GM10248 (cell line): ENCODE measurements at regions not wholly inside any gene's neighbourhood (a gene's known extent, or its start where the extent isn't known, plus 50 kb on each side); places are given as distances from the start of the nearest gene placed in this dataset.
"Not testable (repeated sequence)": the region's sequence is repeated elsewhere in the genome, so short reads cannot be mapped to it uniquely, and the experiment has no call there.

Source experiments
- CTCF ChIA-PET: fragments of 300-600 bp; sonication (Branson Sonifier 250); formaldehyde crosslinking; extraction: SDS; loops from one replicate; lab custom pipeline; 2021; ENCODE audit warnings: antibody characterized with exemption; lab: Yijun Ruan, JAX
- POLR2A ChIA-PET: fragments of 350-650 bp; sonication (Branson Sonifier 250); formaldehyde crosslinking; extraction: SDS; loops from one replicate; lab custom pipeline; 2020; ENCODE audit warnings: antibody characterized with exemption; lab: Yijun Ruan, JAX
- DNase-seq: peaks from one replicate; pipeline ENCODE4 v3.0.0; 2012; ENCODE audit errors: extremely low spot score
- TF ChIP-seq, protein P1 (sequence below): IDR thresholded peaks from 2 replicates; pipeline ENCODE4 v1.5.1; 2012; ENCODE audit warnings: mild to moderate bottlenecking, low read depth; ENCODE audit errors: extremely low read depth, missing control alignments, control extremely low read depth

DNA sequence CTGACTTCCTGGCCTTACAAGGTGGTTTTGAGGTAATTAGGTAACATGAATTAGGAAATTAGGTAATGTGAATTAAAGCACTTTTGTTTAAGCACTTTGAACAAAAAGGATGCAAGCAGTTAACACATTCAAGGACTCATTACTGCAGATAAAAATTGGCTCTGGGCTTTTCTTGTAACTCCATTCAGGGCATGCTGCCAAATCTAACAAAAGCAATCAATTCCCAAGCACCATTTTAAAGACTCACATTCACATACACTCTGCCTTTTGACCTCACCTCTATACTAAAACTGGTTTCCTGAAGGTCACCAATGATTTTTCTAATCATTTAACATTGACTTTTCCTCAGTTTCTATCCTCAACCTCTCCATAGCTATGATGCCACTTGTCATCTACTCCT, 251.2 kb upstream of the RHOBTB1 start:
- POLR2A ChIA-PET, result no interaction called here
- TF ChIP-seq, protein P1, sequence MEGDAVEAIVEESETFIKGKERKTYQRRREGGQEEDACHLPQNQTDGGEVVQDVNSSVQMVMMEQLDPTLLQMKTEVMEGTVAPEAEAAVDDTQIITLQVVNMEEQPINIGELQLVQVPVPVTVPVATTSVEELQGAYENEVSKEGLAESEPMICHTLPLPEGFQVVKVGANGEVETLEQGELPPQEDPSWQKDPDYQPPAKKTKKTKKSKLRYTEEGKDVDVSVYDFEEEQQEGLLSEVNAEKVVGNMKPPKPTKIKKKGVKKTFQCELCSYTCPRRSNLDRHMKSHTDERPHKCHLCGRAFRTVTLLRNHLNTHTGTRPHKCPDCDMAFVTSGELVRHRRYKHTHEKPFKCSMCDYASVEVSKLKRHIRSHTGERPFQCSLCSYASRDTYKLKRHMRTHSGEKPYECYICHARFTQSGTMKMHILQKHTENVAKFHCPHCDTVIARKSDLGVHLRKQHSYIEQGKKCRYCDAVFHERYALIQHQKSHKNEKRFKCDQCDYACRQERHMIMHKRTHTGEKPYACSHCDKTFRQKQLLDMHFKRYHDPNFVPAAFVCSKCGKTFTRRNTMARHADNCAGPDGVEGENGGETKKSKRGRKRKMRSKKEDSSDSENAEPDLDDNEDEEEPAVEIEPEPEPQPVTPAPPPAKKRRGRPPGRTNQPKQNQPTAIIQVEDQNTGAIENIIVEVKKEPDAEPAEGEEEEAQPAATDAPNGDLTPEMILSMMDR, result no peak

DNA sequence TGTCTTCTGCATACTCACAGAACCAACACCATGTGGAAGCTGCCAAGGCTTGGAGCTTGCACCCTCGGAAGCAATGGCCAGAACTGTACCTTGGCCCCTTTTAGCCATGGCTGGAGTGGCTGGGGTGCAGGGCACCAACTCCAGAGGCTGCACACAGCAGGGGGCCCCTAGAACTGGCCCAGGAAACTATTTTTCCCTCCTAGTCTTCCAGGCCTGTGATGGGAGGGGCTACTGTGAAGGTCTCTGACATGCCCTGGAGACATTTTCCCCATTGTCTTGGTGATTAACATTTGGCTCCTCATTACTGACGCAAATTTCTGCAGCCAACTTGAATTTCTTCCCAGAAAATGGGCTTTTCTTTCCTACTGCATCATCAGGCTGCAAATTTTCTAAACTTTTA, 248.6 kb upstream of the RHOBTB1 start:
- CTCF ChIA-PET, result interaction anchor here (2.8 kb wide), 1 partner anchor 52 kb away, joined by 17 read pairs; no protein-coding TSS in a partner anchor
- POLR2A ChIA-PET, result not testable (repeated sequence)

More for the DNA sequence above, 251.2 kb upstream of the RHOBTB1 start:
- CTCF ChIA-PET, result no interaction called here
- DNase-seq, result no peak

DNA sequence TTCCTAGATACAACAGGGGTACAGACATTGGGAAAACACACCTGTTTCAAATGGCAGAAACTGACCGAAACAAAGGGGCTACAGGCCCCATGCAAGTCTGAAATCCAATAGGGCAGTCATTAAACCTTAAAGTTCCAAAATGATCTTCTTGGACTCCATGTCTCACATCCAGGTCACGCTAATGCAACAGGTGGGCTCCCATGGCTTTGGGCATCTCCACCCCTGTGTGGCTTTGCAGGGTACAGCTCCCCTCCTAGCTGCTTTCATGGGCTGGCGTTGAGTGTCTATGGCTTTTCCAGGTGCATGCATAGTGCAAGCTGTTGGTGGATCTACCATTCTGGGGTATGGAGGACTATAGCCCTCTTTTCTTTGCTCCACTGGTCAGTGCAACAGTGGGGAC, 248.1 kb upstream of the RHOBTB1 start:
- no peak for DNase-seq
- TF ChIP-seq, protein P1, result no peak
- ChIA-PET CTCF (interaction anchor here (1.5 to 2.8 kb wide), 2 partner anchors 8 to 51 kb away, joined by 3 to 17 read pairs; no protein-coding TSS in a partner anchor), POLR2A (no interaction called here)

More for the DNA sequence above, 248.6 kb upstream of the RHOBTB1 start:
- DNase-seq, result not testable (repeated sequence)

DNA sequence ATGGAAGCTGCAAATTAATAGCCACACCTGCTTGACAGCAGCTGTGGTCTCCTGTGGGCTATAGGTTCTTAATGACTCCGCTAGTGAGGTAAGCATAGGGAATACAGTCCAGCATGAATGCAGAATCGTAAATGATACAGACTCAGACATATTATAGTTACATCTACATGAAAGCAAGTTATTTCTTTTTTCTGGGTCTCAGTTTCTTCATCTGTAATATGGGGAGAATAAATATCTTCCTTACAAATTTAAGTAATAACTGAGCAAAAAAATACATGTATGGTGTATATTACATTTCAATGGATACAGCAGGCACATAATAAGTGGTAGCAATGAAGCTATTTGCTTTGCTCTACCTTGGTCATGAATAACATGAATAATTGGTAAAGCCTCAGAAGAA, 245.9 kb upstream of the RHOBTB1 start:
- no peak for DNase-seq
- ChIA-PET POLR2A (no interaction called here), CTCF (interaction anchor here (0.9 to 2.8 kb wide), 5 partner anchors 12 to 373 kb away, joined by 3 to 17 read pairs (median 4); no protein-coding TSS in a partner anchor)
- TF ChIP-seq, protein P1, result no peak

DNA sequence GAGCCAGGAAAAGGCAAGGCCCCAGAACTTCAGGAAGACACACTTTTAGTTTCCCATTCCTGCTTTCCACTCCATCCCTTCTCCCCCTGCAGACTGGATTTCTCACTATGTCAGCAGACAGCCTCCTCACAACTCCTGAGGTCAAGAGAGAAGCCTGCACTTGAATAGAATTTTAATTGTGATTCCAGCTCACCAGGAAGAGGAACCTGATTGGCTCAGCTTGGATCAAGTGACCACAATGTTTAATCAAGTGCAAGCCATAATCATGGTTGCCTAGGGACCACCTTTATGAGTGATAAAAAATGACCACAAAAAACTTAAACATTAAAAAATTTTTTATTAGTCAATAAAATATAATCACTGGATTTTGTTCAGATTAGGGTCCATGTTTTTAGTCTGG, 244.7 kb upstream of the RHOBTB1 start:
- TF ChIP-seq, protein P1, result no peak
- no peak for DNase-seq
- ChIA-PET POLR2A (no interaction called here), CTCF (no interaction called here)

DNA sequence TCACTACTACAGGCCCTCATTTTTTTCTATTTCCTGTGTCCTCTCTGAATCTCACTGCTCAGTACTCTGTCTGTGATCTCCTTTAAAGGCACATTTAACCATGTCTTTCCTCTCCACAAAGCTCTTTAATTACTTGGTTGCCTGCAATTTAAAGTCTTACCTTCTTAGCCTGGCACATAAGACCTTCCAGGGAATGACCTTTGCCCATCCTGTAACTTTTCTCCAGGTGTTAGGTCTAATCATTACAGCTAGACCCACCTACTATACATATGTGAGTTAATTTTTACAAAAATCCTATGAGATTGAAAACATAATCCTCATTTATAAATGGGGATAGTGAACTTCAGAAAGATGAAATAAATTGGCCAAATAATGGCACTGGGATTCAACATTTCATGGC, 244.1 kb upstream of the RHOBTB1 start:
- DNase-seq, result no peak
- CTCF ChIA-PET, result no interaction called here
- TF ChIP-seq, protein P1, result no peak
- POLR2A ChIA-PET, result no interaction called here

DNA sequence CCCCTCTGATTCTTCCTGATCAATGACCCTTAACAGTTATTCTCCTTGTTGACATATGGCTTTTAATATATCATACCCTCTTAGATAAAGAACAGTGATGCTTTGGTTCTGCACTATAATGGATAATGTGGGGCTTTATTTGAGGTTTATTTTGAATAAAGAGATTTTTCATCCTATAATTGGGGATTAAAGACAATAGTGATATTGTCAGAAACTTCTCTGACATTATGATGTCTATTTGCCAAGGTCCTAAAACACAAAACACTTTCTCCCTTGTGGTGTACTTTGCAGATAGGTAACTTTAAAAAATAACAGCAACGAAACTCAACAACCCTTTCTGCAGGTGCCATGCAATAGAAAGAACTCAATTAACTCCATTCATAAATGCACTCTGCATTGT, 243.6 kb upstream of the RHOBTB1 start:
- DNase-seq, result no peak
- POLR2A ChIA-PET, result no interaction called here
- TF ChIP-seq, protein P1, result no peak
- CTCF ChIA-PET, result no interaction called here
